GM18505 (cell line): ENCODE measurements at regions not wholly inside any gene's neighbourhood (a gene's known extent, or its start where the extent isn't known, plus 50 kb on each side); places are given as distances from the start of the nearest gene placed in this dataset.

Experiments
- ATAC-seq: cut with Tn5 transposase; IDR thresholded peaks from one replicate; pipeline ENCODE4 v1.9.1; 2021; ENCODE audit not compliant: unreplicated experiment
- POLR2A ChIP-seq: IDR thresholded peaks from 4 replicates; pipeline ENCODE4 v1.6.1; 2011; ENCODE audit warnings: borderline replicate concordance; ENCODE audit not compliant: insufficient read depth, insufficient read length; ENCODE audit errors: extremely low read depth

DNA sequence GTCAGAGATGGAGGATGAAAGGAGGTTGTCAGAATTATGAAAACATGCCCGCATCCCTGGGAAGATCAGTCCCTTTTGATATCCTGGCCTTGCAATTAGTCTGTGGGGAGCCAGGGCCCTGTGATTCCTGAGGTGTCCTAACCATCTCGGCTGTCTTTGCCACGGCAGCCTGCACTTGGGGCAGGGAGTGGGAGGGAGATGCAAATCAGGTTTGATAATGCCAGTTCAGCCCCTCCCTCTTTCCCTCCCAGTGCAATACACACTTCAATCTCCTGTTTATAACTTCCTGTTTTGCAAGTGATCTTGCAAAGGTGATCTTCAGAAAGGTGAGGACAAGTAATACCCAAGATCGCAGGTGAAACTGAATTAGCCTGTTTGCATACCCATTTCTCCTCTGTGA is 114.0 kb upstream of the ALDH1B1 start:
- no peak for ATAC-seq
- no peak for TF ChIP-seq POLR2A

DNA sequence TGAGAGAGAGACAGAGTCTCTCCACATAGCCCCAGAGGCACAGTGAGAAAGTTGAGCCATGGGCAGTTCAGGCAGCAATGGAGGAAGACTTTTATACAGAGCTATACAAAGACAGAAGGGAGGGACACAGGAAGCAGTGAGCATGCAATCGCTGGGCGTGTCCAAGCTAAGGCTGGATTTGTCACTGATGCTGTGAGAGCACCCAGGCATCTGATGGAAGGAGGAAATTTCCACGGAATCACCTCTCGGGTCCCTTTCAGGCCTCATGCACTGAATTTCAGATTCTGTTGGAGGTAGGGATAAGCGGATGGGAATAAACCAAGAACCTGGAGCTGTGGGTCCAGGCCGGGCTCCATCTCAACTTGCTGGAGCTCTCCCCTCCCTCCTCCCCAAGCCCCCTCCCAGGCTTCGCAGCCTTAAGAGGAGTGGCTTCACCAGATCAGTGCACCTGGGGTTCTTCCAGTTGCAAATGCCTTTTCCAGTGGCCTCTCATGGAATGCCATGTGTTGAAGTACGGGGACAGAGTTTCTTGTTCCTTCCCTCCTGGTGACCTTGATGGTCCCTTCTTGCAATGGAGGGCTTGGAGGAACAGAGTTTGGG is 114.8 kb upstream of the ALDH1B1 start:
- ATAC-seq: no peak
- no peak for TF ChIP-seq POLR2A

DNA sequence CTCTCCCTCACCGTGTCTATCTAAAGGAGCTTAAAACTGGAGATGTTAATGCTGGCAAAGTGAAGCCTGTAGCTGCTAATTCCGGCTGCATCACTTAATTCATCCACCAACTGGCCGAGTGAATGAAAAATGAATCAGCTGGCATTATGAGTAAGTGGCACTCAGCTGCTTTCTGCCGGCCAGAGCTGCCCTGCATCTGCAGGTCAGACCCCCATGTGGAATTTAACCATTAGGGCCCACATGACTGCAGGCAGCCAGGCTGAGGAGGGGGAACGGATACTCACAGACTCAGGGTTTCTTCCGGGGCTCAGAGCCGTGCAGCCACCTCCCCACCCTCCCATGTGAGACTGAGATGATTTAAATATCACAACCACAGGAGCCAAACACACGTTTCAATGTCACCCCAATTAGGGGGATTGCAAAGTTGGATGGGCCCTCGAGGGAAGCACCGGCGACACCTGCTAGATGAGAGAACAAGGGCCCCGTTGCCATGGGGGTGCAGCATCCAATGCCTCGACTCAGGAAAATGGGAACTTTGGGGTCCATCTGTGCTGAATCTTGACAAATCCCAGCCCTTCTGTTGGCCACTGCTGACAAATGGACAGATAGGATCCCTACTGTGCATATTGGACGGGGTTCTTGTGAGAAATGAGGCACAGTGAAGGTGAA is 115.6 kb upstream of the ALDH1B1 start:
- TF ChIP-seq POLR2A: no peak
- no peak for ATAC-seq

DNA sequence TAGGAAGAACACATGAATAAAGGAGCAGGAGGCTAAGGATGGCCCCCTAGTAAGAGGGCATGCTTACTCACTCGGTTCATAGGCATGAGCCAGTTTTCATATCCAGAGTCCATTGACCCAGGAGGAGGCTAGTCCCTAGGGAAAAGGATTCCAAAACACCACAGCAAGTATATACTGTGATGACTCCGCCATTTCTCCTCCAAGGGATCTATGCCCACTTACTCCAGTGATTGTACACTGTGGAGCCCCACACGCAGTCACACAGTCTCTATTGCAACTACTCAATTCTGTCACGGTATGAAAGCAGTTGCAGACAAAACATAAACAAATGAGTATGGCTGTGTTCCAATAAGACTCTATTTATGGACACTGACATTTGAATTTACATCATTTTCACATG is 117.7 kb upstream of the ALDH1B1 start:
- ATAC-seq: no peak
- TF ChIP-seq POLR2A: no peak

DNA sequence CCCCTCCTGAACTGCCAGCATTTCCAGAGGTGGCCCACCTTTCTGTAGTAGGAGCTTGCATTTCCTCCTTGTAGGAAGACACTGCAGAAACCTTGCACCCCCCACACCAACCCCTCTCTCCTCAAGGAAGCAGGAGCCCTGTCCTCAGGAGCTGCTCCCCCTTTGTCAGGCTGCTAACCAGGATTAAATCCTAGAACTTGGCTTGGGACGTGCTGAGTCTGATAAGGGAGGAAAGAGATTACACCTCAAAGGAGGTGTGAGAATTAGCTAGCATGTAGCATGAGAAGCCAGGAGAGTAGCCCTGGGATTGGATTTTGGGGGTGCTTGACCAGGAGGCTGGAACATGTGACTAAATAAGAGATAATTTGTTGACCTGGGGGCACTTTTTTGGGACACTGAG is 119.8 kb upstream of the ALDH1B1 start:
- ATAC-seq: no peak
- TF ChIP-seq POLR2A: no peak

DNA sequence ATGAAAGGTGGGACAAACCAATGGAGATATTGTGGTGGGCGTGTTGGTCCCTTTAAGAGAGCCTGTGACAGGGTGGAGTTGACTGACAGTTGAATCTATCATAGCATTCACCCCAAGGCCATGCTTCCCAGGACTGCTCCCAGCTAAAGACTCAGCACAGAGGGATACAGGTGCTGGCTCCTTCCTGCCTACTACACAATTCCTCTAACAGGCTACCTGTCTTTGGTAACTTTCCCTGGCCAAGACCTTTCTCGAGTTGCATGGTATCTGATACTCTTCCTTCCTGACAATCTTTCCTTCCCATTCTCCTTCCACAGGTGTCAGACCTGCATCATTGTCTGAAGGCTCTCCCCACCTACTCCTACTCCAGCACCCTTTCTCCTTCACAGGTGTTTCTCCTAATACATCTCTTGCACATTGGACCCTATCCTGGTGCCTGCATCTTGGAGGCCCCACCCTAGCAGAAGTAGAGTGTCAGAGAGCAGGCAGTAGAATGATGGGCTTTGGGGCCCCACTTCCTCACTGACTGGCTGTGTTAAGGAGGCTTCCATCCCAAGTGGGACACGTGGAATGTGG is 120.7 kb upstream of the ALDH1B1 start:
- no peak for ATAC-seq
- TF ChIP-seq POLR2A: no peak

GRCh38 chr9:38269775-38270174 is 122.7 kb upstream of the ALDH1B1 start:
- no peak for ATAC-seq

GRCh38 chr9:38263532-38263931 is 129.0 kb upstream of the ALDH1B1 start:
- no peak for ATAC-seq
- TF ChIP-seq POLR2A: no peak

More at GRCh38 chr9:38269775-38270174, 122.7 kb upstream of the ALDH1B1 start:
- no peak for TF ChIP-seq POLR2A

DNA sequence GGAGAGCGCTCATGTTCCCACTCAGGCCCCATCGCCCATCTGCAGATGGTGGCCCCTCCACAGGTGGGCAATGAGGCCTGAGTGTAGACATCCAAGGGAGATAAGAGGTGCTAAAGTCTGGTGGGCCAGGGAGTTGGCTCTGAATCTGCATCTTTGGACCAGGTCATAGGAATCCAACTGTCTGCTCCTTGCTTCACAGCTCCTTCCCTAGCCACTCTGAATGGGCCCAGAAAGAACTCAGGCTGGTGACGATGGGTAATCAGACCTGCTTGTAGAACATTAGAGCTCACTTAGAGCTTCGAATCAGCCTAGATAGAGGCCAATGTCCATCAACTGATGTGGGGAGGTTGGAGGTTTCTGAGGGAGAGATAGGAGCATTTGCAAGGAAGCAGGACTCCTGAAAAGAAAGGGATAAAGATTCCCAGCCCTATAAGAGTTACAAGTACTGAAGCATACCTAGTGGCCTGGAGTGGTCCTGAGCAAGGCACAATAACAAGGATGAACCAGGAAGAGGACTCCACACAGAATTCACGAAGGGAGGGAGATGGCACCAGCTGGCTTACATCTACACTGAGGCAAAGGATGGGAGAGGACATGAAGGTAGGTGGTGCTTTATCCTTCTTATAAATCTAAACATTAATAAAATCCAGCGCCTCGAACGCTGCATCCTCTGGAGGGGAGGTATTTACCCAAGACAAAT is 132.8 kb upstream of the ALDH1B1 start:
- ATAC-seq: no peak

DNA sequence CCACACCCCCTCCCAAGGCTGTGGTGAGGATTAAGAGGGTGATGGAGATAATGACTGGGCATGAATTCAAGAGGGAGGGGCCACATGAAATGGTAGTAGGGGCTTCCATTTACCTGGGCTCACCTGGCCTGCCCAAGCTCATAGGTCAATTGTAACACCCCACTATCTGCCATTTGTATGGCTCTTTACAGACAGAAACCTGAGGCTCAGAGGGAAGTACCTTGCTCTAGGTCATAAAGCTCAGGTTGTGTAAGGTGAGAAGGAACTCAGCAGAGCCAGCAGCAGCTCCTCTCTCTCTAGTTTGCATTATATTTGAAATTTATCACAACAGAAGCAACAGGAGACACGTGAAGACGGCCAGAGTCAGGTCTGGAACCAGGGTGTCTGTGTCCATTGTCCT is 133.4 kb upstream of the ALDH1B1 start:
- ATAC-seq: no peak
- no peak for TF ChIP-seq POLR2A

More for the DNA sequence above, 132.8 kb upstream of the ALDH1B1 start:
- no peak for TF ChIP-seq POLR2A

DNA sequence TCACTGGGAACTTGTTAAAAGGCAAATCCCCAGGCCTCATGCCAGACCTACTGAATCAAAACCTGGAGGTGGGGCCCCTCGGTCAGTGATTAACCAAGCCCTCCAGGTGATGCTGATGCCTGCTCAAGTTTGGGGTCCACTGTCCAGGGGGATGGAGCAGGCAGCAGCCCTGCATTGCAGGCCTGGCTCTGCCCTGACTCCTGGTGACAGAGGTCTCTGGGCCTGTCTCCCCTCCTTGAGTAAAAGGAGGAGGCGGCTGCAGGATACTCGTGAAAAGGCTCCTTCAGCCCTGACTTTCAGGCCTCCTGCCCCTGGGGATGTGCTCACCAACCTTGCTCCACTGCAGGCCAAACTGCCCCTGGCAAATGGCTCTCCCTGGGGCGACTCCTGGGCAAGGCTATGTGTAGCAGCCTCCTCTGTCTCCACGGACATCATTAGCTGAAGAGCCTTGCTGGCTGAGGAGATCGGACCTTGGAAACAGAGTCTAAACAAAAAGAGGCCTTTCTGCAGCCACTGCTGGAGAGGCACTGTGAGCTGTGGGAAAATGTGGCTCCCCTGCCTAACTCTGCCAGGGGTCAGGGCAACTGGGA is 134.8 kb upstream of the ALDH1B1 start:
- ATAC-seq: no peak
- TF ChIP-seq POLR2A: no peak

GRCh38 chr9:38256461-38256860 is 136.0 kb upstream of the ALDH1B1 start:
- TF ChIP-seq POLR2A: no peak
- ATAC-seq: no peak

DNA sequence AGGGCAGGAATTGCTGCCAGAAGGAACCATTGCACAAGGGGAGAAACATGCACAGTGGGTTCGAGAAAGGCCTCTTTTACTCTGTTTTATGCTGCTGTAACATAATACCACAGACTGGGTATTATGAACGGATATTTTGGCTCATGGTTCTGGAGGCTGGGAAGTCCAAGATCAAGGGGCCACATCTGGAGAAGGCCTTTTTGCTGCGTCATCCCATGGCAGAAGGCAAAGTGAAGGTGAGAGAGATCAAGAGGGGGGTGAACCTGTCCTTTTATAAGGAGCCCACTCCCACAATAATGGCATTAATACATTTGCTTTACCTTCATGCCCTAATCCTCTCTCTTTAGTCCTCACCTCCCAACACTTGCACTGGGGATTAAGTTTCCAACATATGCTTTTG is 136.9 kb upstream of the ALDH1B1 start:
- no peak for TF ChIP-seq POLR2A
- ATAC-seq: no peak
